ENCODE measurements at regions not wholly inside any gene's neighbourhood (a gene's known extent, or its start where the extent isn't known, plus 50 kb on each side); places are given as distances from the start of the nearest gene placed in this dataset.

DNA sequence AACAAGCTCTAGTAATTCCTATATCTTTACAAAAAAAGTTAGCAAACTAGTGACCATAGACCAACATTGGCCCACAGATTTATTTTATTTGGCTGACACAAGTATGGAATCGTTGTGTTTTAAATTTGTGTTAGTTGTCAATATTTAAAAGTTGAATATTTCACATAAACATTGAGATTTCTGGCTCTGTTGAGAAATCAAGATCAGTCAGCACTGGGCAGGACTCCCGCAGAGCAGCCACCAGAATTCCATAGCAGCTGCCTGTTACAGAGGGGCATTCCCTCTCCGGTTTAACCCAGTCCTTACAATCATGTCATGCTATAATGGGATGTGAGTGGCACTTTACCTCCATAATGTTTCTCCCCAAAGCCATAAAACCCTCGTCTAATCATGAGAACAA lies 79.2 kb upstream of the NRIP1 start:
- no peak overlapping the region for H3K27ac ChIP-seq (ENCODE audit: low read length)

GRCh38 chr21:15148437-15148836 lies 83.6 kb upstream of the NRIP1 start:
- ATAC-seq (no peak), DNase-seq (ENCODE audit: low read depth, low spot score) (no peak)
- Histone ChIP-seq H3K4me3 (ENCODE audit: low read depth in 2 of 2, low read length in 2 of 2) (no peak overlapping the region), H3K27me3 (ENCODE audit: control insufficient read depth, insufficient read depth, low read length) (no peaks in the 10 kb centered on the region), H3K27ac (ENCODE audit: low read length) (no peak overlapping the region), H3K4me1 (ENCODE audit: control insufficient read depth, insufficient read depth, low read length) (no peaks in the 10 kb centered on the region), H3K9me3 (ENCODE audit: control insufficient read depth, insufficient read depth, low read depth, low read length) (no peaks in the 10 kb centered on the region), H3K36me3 (ENCODE audit: control insufficient read depth, insufficient read depth, low read length) (no peaks in the 10 kb centered on the region)
- intact Hi-C loops (cut with micrococcal nuclease; ENCODE audit: unreplicated experiment) (no loop called here), in situ Hi-C loops (cut with HindIII; ENCODE audit: low pct_unique_long_range_greater_than_20kb, low sequenced_read_pairs) (no loop called here)
- BruUV-seq (replicated peaks), result no TSS peak
- TF ChIP-seq, protein P1, sequence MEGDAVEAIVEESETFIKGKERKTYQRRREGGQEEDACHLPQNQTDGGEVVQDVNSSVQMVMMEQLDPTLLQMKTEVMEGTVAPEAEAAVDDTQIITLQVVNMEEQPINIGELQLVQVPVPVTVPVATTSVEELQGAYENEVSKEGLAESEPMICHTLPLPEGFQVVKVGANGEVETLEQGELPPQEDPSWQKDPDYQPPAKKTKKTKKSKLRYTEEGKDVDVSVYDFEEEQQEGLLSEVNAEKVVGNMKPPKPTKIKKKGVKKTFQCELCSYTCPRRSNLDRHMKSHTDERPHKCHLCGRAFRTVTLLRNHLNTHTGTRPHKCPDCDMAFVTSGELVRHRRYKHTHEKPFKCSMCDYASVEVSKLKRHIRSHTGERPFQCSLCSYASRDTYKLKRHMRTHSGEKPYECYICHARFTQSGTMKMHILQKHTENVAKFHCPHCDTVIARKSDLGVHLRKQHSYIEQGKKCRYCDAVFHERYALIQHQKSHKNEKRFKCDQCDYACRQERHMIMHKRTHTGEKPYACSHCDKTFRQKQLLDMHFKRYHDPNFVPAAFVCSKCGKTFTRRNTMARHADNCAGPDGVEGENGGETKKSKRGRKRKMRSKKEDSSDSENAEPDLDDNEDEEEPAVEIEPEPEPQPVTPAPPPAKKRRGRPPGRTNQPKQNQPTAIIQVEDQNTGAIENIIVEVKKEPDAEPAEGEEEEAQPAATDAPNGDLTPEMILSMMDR (IDR thresholded peaks at IDR 0.05), result no peak
- TF ChIP-seq, protein P2, sequence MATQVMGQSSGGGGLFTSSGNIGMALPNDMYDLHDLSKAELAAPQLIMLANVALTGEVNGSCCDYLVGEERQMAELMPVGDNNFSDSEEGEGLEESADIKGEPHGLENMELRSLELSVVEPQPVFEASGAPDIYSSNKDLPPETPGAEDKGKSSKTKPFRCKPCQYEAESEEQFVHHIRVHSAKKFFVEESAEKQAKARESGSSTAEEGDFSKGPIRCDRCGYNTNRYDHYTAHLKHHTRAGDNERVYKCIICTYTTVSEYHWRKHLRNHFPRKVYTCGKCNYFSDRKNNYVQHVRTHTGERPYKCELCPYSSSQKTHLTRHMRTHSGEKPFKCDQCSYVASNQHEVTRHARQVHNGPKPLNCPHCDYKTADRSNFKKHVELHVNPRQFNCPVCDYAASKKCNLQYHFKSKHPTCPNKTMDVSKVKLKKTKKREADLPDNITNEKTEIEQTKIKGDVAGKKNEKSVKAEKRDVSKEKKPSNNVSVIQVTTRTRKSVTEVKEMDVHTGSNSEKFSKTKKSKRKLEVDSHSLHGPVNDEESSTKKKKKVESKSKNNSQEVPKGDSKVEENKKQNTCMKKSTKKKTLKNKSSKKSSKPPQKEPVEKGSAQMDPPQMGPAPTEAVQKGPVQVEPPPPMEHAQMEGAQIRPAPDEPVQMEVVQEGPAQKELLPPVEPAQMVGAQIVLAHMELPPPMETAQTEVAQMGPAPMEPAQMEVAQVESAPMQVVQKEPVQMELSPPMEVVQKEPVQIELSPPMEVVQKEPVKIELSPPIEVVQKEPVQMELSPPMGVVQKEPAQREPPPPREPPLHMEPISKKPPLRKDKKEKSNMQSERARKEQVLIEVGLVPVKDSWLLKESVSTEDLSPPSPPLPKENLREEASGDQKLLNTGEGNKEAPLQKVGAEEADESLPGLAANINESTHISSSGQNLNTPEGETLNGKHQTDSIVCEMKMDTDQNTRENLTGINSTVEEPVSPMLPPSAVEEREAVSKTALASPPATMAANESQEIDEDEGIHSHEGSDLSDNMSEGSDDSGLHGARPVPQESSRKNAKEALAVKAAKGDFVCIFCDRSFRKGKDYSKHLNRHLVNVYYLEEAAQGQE (IDR thresholded peaks at IDR 0.05; ENCODE audit: insufficient read depth in 1 of 2, low read depth in 2 of 2, low read length in 1 of 2), result no peak
- TF ChIP-seq TCF7L2 (IDR thresholded peaks at IDR 0.05; ENCODE audit: low read depth, low read length), result no peak
- no peak for TF ChIP-seq SIN3A (IDR thresholded peaks at IDR 0.05; ENCODE audit: borderline replicate concordance, insufficient read depth, low read depth, low read length)
- POLR2A ChIA-PET, result no interaction called here
- CTCF ChIA-PET, result no interaction called here

More for the DNA sequence above, 79.2 kb upstream of the NRIP1 start:
- Histone ChIP-seq H3K4me1 (ENCODE audit: control insufficient read depth, insufficient read depth, low read length) (no peaks in the 10 kb centered on the region), H3K27me3 (ENCODE audit: control insufficient read depth, insufficient read depth, low read length) (no peaks in the 10 kb centered on the region), H3K4me3 (ENCODE audit: low read depth in 2 of 2, low read length in 2 of 2) (no peak overlapping the region), H3K9me3 (ENCODE audit: control insufficient read depth, insufficient read depth, low read depth, low read length) (no peaks in the 10 kb centered on the region), H3K36me3 (ENCODE audit: control insufficient read depth, insufficient read depth, low read length) (no peaks in the 10 kb centered on the region)
- in situ Hi-C loops (cut with HindIII; ENCODE audit: low pct_unique_long_range_greater_than_20kb, low sequenced_read_pairs), result no loop called here
- intact Hi-C loops (cut with micrococcal nuclease; ENCODE audit: unreplicated experiment), result no loop called here
- ATAC-seq (no peak), DNase-seq (ENCODE audit: low read depth, low spot score) (no peak)
- POLR2A ChIA-PET, result no interaction called here
- CTCF ChIA-PET, result no interaction called here
- TF ChIP-seq, protein P1 (IDR thresholded peaks at IDR 0.05), result no peak
- TF ChIP-seq SIN3A (IDR thresholded peaks at IDR 0.05; ENCODE audit: borderline replicate concordance, insufficient read depth, low read depth, low read length) (no peak), POLR2AphosphoS5 (IDR thresholded peaks at IDR 0.05; ENCODE audit: low read depth, low read length) (no peak), TCF7L2 (IDR thresholded peaks at IDR 0.05; ENCODE audit: low read depth, low read length) (no peak)
- TF ChIP-seq, protein P2 (IDR thresholded peaks at IDR 0.05; ENCODE audit: insufficient read depth in 1 of 2, low read depth in 2 of 2, low read length in 1 of 2), result no peak
- no TSS peak for BruUV-seq (replicated peaks)

Data from Panc1 (cell line).